Activated CD4-positive, alpha-beta T cell treated with anti-CD3 and anti-CD28 coated beads, Interleukin-10, Interleukin-2, amounts not matched to agents 100 ng/mL and 50 ng/mL, durations not matched to agents 16 hours and 8 hours (primary cell): ENCODE measurements at regions not wholly inside any gene's neighbourhood (a gene's known extent, or its start where the extent isn't known, plus 50 kb on each side); places are given as distances from the start of the nearest gene placed in this dataset.

ENCODE experiments used
- DNase-seq: peaks from one replicate; pipeline ENCODE4 v3.0.0-alpha.2; 2020

- no peak for DNase-seq
Observed at GRCh38 chr1:192024881-192025280, 133.4 kb upstream of the RGS18 start.

GRCh38 chr1:192038567-192038966, 119.7 kb upstream of the RGS18 start:
- no peak for DNase-seq

- DNase-seq = no peak
Observed at GRCh38 chr1:192045131-192045530, 113.1 kb upstream of the RGS18 start.

GRCh38 chr1:192053531-192053971, 104.7 kb upstream of the RGS18 start:
- no peak for DNase-seq

GRCh38 chr1:192057766-192058165, 100.5 kb upstream of the RGS18 start:
- DNase-seq = no peak

GRCh38 chr1:192059407-192059806, 98.9 kb upstream of the RGS18 start:
- no peak for DNase-seq

GRCh38 chr1:192061556-192061955, 96.7 kb upstream of the RGS18 start:
- no peak for DNase-seq

- no peak for DNase-seq
Observed at GRCh38 chr1:192065087-192065486, 93.2 kb upstream of the RGS18 start.

GRCh38 chr1:192066202-192066601, 92.1 kb upstream of the RGS18 start:
- no peak for DNase-seq

GRCh38 chr1:192067360-192067759, 90.9 kb upstream of the RGS18 start:
- DNase-seq = no peak

GRCh38 chr1:192070213-192070612, 88.0 kb upstream of the RGS18 start:
- DNase-seq = no peak

- DNase-seq = no peak
Observed at GRCh38 chr1:192080684-192081083, 77.6 kb upstream of the RGS18 start.

- no peak for DNase-seq
Observed at GRCh38 chr1:192081359-192081758, 76.9 kb upstream of the RGS18 start.

GRCh38 chr1:192086644-192087043, 71.6 kb upstream of the RGS18 start:
- no peak for DNase-seq

GRCh38 chr1:192087334-192087733, 70.9 kb upstream of the RGS18 start:
- DNase-seq = no peak

GRCh38 chr1:192088496-192088895, 69.8 kb upstream of the RGS18 start:
- no peak for DNase-seq

- no peak for DNase-seq
Observed at GRCh38 chr1:192098001-192098400, 60.3 kb upstream of the RGS18 start.

- DNase-seq = no peak
Observed at GRCh38 chr1:192099328-192099727, 58.9 kb upstream of the RGS18 start.

- DNase-seq = no peak
Observed at GRCh38 chr1:192100686-192101468, 57.4 kb upstream of the RGS18 start.

- DNase-seq = no peak
Observed at GRCh38 chr1:192104128-192104527, 54.1 kb upstream of the RGS18 start.

- no peak for DNase-seq
Observed at GRCh38 chr1:192104852-192105251, 53.4 kb upstream of the RGS18 start.

GRCh38 chr1:192108161-192108560, 50.1 kb upstream of the RGS18 start:
- no peak for DNase-seq
